ENCODE measurements at regions not wholly inside any gene's neighbourhood (a gene's known extent, or its start where the extent isn't known, plus 50 kb on each side); places are given as distances from the start of the nearest gene placed in this dataset.

DNA sequence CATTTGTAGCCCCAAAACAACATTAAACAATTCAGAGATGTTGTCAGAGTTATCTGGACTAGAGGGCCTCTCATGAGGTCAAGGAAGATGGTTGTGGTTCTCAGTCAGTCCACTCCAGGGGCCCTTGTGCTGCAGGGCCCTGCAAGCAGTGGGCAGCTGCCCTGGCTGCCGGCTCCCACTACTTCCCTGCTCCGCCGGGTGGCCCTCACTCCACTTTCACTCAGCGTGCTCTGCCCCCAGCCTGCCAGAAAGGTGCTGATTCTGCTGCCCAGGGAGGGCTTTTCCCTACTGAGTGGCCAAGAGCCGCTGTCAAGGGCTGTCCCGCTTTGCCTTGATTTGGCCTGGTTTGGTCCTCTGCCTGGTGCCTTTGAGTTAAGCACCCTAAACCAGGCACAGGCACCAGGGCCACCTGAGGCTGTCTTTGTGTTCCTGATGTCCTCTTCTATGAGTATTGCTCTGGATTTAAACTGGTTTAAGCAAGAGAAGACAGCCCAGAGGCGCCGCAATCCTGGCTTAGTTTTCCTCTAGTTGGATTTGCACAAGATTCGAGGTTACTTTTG, 117.2 kb downstream of the GADD45G start:
- DNase-seq (ENCODE audit: low read depth, low spot score): no peak

DNA sequence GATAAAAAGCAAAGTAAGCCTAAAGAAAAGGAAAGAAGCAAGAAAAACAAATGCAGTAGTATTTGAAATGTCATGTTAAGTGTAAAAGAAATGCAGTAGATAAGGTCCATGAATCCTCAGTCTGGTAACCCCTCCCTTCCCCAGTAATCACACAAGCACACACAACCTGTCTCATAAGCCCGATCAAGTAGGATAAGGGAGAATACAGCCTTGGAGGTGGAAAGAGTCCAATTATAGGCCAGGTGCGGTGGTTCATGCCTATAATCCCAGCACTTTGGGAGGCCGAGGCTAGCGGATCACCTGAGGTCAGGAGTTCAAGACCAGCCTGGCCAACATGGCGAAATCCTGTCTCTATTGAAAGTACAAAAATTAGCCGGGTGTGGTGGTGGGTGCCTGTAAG, 117.9 kb downstream of the GADD45G start:
- DNase-seq (ENCODE audit: low read depth, low spot score): no peak

DNA sequence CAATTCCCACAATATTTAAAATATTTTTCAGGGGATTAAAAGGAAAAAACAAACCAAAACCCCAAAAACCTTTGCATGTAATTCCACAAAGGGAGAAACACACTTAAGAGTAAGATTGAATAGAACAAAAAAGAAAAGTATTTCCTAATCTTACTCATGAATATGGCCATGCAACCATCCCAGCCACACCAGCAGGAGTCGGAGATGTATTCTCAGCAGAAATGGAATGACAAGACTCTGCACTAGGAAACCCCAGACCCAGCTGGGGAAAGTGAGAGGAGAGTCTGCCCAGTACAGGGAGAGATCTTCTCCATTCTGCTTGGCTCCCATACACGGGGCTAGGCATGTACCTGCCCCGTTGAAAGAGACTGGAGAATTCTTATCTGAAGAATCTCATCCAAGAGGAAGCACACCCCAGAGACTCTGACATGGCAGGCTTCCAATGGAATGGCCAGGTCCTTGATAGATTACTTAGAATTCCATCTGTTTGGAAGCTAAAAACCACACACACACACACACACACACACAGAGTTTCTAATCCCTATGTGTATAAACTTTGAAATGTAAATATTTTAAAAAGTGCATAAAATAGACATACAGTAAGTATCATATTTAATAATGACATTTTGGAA, 118.8 kb downstream of the GADD45G start:
- no peak for DNase-seq (ENCODE audit: low read depth, low spot score)

DNA sequence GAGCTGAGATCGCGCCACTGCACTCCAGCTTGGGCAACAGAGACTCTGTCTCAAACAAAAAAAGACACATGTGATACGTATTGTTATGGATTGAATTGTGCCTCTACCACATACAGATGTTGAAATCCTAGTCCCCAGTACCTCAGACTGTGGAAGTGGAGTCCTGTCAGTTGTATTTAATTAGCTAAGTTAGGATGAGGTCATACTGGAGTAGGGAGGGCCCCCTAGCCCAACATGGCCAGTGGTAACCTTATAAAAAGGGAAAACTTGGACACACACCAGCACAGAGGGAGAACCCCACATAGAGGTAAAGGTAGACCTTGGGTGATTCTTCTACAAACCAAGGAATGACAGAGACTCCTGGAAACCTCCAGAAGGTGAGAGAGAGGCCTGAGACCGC, 119.8 kb downstream of the GADD45G start:
- DNase-seq (ENCODE audit: low read depth, low spot score): no peak

DNA sequence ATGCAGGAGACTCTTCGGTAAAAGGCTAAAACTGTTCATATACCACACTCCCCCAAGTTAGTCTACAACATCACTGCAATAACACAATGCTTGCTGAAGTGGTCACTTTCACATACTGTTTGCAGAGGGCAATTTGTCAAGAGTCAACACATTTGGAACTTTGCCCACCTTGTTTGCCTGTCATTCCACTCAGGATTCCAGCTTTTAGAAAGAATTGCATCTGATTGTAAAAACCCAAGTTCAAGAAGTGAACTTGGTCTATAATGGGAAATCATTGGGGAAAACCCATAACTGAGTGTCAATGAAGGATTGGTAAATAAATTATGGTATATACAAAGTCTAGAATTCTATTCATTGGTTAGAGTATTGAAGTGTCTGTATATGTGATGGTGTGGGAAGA, 120.5 kb downstream of the GADD45G start:
- DNase-seq (ENCODE audit: low read depth, low spot score): no peak

DNA sequence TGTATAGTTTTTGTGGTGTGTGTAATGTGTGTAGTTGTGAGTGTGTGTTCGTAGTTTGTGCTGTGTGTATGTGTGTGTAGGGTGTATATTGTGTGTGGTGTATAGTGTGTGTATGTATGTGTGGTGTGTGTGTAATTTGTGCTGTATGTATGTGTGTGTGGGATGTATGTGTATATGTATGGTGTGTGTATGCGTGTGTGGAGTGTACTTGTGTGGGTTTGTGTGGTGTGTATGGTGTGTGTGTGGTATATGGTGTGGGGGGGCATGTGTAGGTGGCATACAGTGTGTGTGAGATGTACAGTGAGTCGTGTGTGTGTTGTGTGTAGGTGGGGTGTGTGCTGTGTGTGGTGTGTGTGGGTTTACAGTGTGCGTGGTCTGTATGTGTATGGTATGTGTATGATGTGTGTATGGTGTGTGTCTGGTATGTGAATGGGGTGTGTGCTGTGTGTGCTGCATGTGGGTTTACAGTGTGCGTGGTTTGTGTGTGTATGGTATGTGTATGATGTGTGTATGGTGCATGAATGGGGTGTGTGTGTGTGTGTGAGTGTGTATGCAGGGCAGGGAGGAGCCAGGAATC, 125.2 kb downstream of the GADD45G start:
- DNase-seq (ENCODE audit: low read depth, low spot score): no peak

DNA sequence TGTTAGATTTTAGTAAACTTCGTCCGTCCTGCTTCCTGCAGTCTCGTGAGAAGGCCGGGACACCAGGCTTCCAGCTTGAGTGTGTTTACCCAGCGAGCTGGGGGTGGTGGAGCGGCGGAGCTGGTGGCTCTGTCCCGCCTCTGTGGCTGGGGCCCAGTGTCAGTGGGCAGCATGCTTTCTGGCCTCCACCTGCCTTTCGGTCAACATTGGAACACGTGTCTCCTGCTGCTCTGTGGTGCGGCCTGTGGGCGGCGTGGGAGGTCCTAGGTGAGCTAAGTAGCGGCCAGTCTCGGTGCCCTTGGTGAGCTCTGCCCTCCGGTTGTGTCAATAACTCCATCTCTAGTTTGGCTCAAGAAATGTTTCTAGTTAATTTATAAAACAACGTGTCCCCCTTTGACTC, 125.9 kb downstream of the GADD45G start:
- DNase-seq (ENCODE audit: low read depth, low spot score): no peak

DNA sequence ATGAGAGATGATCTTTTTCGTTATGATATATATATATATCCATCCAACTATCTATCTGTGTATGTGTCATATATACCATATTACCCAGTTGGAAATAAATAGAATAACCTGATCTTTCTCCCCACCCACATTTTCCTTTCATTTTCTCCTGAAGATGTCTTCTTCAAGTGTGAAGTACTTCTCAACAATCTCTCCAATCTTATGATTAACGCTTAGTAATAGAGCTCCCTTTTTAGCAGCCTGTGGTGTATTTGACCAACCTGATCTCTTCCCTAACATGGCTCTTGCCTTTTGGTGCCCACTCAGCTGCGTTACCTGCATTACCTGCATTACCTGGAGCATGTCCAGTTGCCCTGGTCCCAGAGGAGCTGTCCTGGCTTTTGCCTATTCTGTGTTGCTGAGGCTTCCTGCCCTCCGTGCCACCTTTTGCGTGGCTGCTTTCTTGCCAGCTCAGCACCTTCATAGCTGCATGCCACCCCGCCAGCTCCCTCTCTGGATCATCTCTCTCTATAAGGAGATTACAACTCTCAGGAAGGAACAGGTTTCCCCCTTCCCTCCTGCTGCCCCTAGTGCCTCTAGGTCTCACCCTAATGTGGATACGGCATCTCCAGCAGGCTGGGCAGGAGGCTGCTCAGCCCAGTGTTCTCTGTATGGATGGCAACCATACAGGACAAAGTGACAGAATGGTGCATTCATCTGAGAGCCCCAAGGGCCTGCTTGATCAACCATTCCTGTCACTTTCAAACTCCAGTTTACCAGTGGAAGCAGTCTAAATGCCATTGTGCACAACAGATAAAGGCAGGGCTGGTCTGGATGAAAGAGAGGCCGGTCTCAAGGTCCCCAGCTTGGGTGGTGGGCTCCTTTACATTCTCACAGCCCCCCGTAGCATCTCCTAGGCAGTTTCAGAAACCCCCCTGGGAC, 126.7 kb downstream of the GADD45G start:
- no peak for DNase-seq (ENCODE audit: low read depth, low spot score)

DNA sequence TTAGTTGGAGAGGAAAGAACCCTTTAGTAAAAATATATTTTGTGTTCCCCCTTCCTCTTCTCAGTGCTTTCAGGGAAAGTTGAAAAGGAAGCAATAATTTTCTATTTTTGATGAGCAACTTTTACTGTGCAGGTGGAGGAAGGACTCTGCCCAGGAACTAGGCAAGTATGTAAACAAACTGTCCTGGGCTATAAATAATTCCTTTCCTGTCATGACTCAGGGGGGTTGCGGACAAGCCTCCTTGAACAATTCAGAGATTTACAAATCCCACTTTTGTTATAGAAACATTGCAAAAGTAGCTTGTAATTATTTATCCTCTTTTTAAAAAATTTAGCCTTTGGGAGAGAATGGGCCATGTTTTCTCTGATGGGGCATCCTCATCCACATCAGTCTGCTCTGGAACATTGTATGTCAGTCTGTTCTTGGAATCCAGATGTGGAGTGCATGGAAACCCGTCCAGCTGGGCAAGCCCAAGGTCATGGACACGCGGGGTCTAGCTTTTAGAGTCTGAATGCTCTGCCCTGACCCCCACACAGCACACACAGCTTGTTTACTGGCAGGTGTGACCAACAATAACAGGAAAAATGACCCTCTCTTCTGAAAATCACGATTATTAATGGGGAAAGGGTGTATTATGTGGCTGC, 127.6 kb downstream of the GADD45G start:
- DNase-seq (ENCODE audit: low read depth, low spot score): no peak

DNA sequence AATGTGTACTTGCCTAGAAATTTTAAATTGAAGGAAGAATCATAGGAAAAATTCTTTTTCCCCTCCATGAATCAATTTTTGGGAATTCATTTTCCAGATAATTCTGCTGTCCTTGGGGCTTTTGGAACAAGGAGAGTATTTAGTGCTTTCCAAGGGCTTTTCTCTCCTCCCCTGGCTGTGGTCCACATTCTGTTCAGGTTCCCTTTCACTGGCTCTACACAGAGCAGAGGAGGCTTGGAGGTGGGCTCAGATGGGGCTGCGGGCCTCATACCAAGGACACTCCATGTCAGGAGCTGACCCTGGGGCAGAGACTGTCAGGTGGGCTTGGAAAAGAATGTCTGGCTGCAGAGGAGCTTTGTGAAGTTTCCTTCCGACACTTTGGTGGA, 128.1 kb downstream of the GADD45G start:
- DNase-seq (ENCODE audit: low read depth, low spot score): no peak

DNA sequence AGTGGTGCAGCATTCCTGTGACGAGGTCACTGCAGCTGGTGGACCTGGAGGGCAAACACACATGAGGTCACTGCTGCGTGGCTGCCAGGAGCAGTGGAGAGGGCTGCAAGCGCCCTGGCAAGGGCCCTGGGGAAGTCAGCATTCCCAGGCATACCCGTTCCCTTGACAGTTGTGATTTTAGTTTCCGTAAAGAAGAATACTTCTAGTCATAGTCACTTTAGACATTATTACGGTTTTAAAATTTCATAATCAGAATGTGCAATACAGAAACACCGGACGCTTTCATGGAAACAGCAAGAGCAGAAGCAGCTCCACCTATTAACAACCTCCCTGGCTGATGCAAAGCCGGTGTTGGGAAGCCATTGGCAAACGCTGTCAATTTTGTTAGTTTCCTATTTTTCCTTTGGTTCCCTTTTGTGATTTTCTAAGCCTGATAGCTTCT, 129.8 kb downstream of the GADD45G start:
- DNase-seq (ENCODE audit: low read depth, low spot score): no peak

DNA sequence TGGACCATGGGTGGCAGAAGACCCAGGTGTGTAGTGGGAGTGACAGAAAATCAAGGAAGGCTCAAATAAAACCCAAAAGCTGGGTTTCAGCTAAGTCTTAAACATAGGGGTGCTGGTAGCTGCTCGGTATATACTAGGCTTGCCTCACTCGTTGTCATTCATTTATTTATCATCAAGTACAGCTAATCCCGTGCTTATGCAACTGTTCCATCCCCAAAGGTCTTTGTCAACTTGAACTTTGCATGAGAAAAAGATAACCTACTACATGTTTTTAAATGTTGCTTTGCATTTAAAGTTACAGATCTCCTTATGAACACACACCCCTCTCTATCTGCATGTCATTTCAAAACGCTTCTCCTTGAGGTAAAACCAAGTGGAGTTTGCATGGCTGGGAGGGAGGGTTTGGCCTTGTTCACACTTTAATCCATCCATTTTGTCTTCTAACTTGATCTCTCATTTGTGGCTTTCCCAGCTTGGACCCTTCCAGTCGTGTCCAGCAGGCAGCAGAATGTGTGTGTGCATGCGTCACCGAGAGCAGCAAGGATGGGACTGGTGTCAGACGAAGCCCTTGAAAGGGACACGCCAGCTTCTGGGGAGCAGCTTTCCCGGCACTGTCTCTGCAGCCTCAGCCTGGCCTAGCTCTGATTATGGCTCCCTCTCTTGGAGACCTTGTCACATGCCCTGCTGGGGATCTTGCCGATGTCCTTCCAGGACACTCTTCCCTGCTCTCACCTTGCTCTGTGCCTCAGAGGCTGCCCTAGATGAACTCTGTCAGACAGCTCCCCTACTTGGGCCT, 133.5 kb downstream of the GADD45G start:
- no peak for DNase-seq (ENCODE audit: low read depth, low spot score)

DNA sequence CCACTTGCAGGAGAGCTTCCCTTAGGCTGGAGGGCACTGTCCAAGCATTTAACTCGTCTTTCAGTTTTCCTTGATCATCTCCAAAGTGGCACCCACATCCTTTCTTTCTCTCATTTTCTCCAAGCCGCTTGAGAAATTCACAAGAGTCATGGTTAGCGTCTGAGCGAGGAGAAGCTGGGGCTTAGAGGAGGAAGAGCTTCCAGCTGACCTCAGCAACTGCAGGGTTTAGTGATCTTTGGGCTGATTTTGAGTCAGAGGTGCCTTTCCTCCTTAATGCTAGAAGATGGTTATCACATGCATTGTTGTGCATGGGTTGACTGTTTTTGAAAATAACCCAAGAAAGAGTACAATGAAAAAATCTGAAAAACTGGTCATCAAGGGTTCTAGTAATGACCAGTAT, 134.7 kb downstream of the GADD45G start:
- no peak for DNase-seq (ENCODE audit: low read depth, low spot score)

DNA sequence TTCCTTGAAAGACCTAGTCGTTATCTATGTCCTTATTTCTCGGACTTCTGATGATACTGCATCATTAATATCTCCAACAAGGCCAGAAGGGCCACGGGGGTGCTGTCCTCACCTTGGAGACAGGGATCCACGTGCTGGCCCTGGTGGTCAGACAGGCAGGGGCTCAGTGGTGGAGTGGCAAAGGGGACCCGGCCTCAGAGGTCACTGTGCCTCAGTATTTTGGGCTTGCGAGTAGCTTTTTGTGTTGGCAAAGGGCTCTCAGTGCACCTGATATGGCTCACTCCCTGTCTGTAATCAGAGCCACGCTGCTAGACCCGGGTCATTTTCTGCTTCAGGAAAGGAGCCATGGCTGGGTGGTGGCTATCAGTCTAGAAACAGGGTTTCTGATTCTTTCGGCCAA, 135.1 kb downstream of the GADD45G start:
- no peak for DNase-seq (ENCODE audit: low read depth, low spot score)

DNA sequence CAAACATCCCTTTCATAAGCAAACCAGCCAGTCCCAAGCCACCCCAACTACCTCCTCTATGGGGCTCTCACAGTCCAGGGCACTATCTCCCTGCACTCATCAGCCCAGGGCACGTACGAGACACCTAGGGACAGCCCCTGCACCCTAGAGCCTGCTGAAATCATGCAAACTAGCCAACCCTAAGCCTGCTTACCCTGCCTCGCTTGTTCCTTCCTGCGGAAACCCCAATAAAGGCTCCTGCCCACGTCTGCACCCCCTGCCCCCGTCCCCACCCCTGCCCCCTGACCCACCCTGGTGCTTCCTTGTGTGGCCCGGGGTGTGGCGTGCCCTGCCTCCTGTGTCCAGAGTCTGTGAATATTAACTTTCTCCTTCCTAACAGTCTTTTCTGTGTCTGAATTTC, 135.9 kb downstream of the GADD45G start:
- DNase-seq (ENCODE audit: low read depth, low spot score): no peak

DNA sequence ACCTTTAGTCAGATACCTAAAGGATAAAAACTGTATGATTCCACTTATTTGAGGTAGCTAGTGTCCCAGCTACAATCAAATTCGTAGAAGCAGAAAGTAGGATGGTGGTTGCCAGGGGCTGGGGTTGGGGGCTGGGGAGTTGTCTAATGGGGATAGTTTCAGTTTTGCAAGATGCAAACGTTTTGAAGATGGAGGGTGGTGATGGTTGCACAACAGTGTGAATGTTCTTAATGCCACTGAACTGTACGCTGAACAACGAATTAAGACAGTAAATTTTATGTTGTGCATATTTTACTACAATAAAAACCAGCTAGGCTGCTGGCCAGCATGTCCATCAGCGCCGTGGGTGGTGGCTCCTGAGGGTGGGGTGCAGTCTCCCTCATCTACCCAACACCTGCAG, 137.8 kb downstream of the GADD45G start:
- DNase-seq (ENCODE audit: low read depth, low spot score): no peak

DNA sequence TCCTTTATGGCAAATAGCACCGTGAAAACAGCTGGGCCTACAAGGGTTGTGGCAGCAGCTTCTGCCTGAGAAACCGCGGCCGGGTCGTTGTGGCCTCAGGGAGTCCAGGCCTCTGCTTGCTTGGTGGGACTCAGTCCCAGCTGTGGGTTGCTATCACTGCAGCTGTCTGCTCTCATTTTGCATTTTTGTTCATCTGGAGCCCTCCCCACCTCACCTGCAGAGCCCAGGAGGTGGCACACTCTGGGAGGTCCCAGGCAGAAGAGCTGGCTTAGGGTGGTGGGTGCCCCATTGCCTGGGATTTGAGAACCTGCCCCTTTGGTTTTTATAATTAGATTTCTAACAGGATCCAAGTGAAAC, 138.4 kb downstream of the GADD45G start:
- DNase-seq (ENCODE audit: low read depth, low spot score): no peak

DNA sequence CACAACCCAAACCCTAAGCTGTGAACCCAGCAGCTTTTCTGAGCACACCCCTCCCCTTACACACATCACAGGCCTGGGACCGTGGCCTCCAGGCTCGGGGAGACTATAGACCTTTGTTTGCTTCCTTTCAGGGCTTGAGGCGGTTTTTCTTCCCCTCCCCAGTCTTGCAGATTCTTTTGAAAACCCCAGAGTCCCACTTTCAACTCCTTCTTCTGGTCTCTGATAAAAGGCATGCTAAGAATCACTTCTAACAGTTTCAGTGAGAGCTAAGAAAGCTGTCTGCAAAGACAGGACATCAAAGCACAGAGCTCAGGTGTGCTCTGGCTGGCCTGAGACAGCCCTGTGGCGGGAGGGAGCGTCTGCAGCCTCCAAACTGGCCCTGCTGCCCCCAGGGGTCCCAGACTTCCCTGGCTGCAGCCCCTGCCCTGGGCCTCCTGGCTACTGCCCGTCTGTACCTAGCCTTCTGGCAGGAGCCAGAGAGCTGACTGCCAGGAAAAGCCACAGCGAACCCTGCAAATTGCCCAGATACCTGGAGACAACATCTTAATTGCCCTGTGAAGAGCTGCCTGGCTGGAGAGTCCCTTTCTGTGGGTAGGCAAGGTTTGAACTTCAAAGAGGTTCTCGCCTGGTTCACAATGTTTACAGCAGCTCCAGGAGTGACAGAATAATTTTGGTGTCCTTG, 138.9 kb downstream of the GADD45G start:
- no peak for DNase-seq (ENCODE audit: low read depth, low spot score)

DNA sequence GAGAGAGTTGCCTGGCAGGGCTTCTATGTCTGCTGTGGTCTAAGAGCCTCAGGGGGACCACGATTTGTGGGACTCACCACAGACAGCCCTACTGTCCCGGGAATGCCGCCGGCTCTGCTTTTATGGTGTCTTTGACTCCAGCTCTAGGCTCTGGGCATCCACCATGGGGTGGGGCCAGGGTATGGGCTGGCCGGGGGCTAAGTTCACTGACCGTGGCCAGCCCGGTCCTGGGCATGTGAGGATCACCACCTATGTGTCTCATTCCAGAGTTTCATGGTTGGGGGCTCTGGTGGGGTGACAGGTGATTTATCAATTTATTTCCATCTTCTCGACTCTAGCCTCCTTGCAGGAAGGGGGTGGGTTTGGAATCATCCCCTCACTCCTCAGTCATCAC, 139.4 kb downstream of the GADD45G start:
- DNase-seq (ENCODE audit: low read depth, low spot score): no peak

DNA sequence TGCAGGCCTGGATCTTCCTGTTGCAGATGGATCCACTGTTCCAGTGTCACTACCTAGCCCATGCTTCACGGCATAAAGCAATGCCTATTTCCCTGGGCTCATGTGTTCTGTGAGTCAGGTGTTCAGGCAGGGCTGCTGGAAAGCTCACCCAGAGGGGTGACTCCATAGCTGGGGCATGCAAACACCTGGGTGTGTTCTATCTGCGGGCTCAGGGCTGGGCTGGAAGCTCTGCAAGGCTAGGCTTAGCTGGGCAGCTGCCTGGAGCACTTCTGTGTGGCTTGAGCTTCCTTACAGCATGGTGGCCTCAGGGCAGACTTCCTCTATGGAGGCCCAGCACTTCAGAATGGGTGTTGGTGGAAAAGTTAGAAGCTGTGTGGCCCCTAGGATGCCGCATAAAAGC, 139.9 kb downstream of the GADD45G start:
- no peak for DNase-seq (ENCODE audit: low read depth, low spot score)
